ENCODE measurements at regions not wholly inside any gene's neighbourhood (a gene's known extent, or its start where the extent isn't known, plus 50 kb on each side); places are given as distances from the start of the nearest gene placed in this dataset.
A peak's percentile ranks its signal among the peaks of the same experiment; 100 is the strongest.
"Not testable (repeated sequence)": the region's sequence is repeated elsewhere in the genome, so short reads cannot be mapped to it uniquely, and the experiment has no call there.

- no peak for DNase-seq
Measured at GRCh38 chr20:22966787-22967464, 68.2 kb upstream of the SSTR4 start.

DNA sequence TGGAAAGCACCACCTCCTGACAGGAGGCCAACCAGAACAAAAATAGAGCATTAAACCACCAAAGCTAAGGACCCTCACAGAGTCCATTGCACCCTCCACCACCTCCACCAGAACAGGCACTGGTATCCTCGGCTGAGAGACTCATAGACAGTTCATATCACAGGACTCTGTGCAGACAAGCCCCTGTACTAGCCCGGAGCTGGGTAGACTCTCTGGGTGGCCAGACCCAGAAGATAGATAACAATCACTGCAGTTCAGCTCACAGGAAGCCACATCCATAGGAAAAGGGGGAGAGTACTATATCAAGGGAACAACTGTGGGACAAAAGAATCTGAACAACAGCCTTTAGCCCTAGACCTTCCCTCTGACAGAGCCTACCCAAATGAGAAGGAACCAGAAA, 67.4 kb upstream of the SSTR4 start:
- DNase-seq = not testable (repeated sequence)

DNA sequence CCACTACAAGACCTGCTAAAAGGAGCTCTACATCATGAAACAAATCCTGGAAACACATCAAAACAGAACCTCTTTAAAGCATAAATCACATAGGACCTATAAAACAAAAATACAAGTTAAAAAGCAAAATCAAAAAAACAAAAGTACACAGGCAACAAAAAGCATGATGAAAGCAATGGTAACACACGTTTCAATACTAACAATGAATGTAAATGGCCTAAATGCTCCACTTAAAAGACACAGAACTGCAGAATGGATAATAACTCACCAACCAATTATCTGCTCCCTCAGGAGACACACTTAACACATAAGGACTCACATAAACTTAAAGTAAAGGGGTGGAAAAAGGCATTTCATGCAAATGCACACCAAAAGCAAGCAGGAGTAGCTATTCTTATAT, 66.1 kb upstream of the SSTR4 start:
- not testable (repeated sequence) for DNase-seq

GRCh38 chr20:22971077-22971476, 64.0 kb upstream of the SSTR4 start:
- DNase-seq = not testable (repeated sequence)

DNA sequence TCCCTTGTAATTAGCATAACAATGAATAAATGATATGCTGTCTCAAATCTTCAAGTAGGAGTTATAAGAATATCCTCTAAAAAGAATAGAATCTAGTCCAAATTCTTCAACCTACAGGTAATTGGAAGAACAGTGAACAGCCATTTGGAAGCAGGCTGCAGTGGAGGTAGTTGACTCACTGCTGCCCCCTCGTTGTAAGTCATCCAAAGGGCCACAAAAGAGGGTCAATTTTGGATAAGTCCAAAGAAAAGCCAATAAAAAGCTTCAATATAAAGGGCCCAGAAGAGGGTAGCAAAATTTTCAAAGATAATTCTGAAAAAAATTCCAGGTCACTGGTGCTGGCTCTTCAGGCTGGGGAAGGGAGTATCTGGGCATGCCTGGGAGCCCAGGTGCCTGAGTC, 60.8 kb upstream of the SSTR4 start:
- no peak for DNase-seq

DNA sequence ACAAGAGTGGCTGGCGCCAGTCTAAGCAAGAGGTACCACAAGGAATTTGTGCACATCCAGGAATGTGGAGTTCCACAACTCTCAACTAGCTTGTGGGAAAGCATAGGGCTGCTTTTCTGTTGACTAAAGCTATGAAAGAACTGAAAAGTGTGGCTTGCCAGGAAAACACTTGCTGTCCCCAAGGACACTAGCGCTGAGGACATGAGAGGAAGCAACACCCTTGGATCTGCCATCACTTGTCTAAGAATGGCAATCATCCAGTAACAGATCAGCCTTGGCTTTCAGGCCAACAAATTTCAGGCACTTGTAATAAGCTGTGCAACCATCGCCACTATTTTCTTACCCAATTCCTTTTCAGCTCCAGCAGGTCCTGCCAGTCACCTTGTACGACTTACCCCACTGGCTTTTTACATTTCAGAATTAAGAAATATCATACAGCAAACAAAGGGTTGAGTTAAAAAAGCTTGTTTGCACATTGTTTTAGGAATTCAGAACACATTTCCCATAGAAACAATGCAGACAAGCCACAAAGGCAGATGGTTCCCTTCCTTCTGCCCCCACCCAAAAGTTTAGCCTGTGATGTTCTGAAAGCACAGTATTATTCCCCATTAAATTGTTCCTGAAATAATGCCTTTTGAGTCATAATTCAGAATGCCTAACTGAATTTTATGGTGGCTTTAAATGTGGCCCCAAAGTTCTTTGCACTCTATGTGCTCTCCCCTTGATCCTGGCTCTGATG, 57.9 kb upstream of the SSTR4 start:
- peak; percentile 70 for DNase-seq

DNA sequence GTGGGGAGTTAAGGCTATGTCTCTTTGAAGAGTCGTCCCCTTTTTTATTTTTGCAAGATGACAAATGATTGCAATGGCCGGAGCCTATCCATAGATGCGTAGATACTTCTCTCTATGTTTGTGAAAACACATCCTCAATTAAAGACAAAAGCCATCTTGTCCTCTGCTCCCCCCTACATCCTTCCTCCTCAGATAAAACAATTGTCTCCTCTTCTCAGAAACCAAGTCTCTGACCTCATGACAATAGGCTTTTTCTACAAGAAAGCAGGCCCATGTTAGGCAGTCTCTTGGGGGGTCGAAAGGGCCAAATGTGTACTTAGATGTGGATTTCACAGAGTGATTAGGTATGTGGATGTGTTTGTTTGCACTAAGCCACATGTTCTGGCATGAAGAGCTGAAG, 51.1 kb upstream of the SSTR4 start:
- no peak for DNase-seq

DNA sequence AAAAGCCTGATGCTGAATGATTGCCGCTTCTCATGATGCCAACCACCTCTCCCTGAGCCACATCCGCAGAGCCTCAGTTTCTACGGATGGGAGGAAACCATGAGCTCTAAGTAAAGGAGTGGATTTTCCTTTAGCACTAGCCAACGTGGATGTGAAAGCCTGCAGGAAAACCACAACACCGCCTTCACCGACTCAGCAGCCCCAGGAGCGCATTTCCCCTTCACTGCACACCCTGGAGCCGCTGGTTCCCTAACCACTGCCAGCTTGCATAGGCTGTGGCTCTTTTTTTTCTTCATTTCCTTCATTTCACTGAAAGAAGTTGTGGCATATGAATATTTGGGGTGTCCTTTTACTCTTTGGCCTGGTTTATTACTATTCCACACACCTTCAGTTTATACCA, 50.5 kb upstream of the SSTR4 start:
- no peak for DNase-seq

GRCh38 chr20:22985239-22985778, 49.8 kb upstream of the SSTR4 start:
- no peak for DNase-seq
